ENCODE measurements at regions not wholly inside any gene's neighbourhood (a gene's known extent, or its start where the extent isn't known, plus 50 kb on each side); places are given as distances from the start of the nearest gene placed in this dataset.
"Not testable (repeated sequence)": the region's sequence is repeated elsewhere in the genome, so short reads cannot be mapped to it uniquely, and the experiment has no call there.

DNA sequence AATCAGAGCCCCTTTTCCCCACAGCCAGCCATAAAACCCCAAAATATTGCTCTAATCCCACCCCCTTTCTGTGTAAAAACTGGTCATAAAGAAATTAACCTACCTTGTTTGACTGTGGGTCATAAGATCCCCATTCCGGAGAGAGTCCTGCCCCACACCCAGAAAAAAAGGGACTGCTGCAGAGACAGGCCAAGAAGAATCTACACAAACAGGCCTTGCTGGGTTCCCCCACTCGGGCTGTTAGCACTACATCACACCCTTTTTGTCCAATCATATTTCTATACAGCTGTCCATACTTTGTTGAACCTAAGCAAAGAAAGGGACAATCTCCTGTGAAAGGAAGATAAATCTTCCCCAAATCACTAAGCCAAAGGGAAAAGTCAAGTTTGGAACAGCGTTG lies 84.4 kb upstream of the MFGE8 start:
- no peak overlapping the region for H3K27ac ChIP-seq
- no peaks in the 10 kb centered on the region for H3K27me3 ChIP-seq
- H3K4me3 ChIP-seq, result no peak overlapping the region
- H3K36me3 ChIP-seq, result no peaks in the 10 kb centered on the region
- H3K4me1 ChIP-seq, result peaks cover 0 to 10% of the 10 kb centered on the region in 2 donors
- no peak for DNase-seq (ENCODE audit: low spot score)
- TF ChIP-seq, protein P1, sequence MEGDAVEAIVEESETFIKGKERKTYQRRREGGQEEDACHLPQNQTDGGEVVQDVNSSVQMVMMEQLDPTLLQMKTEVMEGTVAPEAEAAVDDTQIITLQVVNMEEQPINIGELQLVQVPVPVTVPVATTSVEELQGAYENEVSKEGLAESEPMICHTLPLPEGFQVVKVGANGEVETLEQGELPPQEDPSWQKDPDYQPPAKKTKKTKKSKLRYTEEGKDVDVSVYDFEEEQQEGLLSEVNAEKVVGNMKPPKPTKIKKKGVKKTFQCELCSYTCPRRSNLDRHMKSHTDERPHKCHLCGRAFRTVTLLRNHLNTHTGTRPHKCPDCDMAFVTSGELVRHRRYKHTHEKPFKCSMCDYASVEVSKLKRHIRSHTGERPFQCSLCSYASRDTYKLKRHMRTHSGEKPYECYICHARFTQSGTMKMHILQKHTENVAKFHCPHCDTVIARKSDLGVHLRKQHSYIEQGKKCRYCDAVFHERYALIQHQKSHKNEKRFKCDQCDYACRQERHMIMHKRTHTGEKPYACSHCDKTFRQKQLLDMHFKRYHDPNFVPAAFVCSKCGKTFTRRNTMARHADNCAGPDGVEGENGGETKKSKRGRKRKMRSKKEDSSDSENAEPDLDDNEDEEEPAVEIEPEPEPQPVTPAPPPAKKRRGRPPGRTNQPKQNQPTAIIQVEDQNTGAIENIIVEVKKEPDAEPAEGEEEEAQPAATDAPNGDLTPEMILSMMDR (IDR thresholded peaks at IDR 0.05), result no peak
- H3K9me3 ChIP-seq, result no peaks in the 10 kb centered on the region

DNA sequence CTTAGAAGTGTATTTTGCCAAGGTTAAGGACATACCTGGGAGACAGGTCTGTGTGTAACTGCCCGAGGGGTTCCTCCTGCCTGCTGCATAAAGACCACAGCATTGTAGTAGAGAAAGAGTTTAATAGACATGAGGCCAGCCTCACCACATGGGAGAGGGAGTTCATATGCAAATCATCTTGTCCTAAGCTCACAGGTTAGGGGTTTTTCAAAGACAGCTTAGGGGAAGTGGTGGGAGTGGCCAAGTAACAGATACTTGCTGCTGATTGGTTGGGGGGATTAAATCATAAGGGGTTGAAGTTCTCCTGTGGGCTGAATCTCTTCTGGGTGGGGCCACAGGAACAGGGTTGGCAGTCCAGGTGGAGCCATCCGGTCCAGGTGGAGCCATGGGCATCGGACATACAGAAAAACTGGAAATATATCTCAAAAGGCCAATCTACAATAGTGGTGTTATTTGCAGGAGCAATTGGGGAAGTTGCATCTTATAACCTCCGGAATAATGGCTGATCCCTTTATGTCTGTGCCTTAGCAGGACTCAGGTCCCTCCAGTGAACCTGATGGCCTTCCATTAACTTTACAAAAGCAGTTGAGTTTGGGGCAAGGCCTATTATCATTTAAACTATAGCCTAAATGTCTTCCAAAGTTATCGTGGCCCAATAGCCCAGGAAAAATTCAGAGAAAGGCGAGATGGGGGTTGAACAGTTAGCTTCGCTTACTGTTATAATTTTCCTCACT lies 86.0 kb upstream of the MFGE8 start:
- Histone ChIP-seq H3K9me3 (no peaks in the 10 kb centered on the region), H3K36me3 (no peaks in the 10 kb centered on the region), H3K4me1 (peaks cover 0 to 19% of the 10 kb centered on the region in 2 donors), H3K4me3 (no peak overlapping the region), H3K27me3 (no peaks in the 10 kb centered on the region), H3K27ac (no peak overlapping the region)
- no peak for DNase-seq (ENCODE audit: low spot score)
- TF ChIP-seq, protein P1 (IDR thresholded peaks at IDR 0.05), result no peak

DNA sequence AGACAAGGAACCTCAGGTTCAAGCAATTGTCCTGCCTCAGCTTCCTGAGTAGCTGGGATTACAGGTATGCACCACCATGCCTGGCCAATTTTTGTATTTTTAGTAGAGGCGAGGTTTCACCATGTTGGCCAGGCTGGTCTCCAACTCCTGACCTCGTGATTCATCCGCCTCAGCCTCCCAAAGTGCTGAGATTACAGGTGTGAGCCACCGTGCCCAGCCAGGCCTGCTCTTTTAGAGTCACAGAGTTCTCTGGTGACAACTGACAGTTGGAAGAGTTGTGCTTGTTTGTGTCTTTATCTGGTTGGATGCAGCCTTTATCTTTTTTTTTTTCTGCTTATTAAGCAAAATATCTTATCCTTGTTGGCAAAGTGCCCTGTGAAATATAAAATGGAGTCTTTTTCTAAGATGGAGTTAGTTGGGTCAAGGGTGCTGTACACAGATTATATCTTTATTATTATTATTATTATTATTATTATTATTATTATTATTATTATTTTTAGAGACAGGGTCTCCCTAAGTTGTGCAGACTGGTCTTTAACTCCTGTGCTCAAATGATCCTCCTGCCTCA lies 86.5 kb upstream of the ABHD2 start:
- H3K36me3 ChIP-seq; H3K9me3 ChIP-seq; H3K4me3 ChIP-seq; H3K27me3 ChIP-seq; DNase-seq (ENCODE audit: low spot score): not testable (repeated sequence)
- peaks cover 0 to 19% of the 10 kb centered on the region in 2 donors for H3K4me1 ChIP-seq
- peak overlapping the region; percentile 72 to 74 for H3K27ac ChIP-seq

DNA sequence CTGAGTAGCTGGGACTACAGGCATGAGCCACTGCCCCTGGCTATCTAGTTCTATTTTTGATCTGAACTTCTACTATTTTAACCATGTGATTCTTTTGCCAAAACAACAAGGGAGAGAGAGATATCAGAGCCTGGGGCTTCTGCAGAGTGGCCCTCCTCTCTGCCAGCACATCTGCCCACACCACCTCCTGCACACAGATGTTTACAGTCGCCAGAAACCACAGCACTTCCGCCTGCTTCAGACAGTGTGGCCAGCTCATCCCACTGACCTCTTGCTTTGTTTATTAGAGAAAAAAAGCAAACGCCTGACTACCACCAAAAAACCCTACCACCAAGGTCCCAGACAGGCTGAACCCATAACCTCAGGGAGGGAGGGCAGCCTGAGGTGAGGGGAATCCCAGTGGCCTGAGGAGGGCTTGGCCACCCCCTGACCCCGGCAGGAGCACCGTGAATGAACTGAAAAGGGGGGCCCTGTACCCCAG lies 85.9 kb upstream of the ABHD2 start:
- no peaks in the 10 kb centered on the region for H3K27me3 ChIP-seq
- H3K4me3 ChIP-seq, result no peak overlapping the region
- H3K9me3 ChIP-seq, result no peaks in the 10 kb centered on the region
- peaks cover 0 to 19% of the 10 kb centered on the region in 2 donors for H3K4me1 ChIP-seq
- H3K27ac ChIP-seq, result peak overlapping the region; percentile 72 to 74
- DNase-seq (ENCODE audit: low spot score), result no peak
- TF ChIP-seq, protein P1 (IDR thresholded peaks at IDR 0.05), result no peak
- no peaks in the 10 kb centered on the region for H3K36me3 ChIP-seq

DNA sequence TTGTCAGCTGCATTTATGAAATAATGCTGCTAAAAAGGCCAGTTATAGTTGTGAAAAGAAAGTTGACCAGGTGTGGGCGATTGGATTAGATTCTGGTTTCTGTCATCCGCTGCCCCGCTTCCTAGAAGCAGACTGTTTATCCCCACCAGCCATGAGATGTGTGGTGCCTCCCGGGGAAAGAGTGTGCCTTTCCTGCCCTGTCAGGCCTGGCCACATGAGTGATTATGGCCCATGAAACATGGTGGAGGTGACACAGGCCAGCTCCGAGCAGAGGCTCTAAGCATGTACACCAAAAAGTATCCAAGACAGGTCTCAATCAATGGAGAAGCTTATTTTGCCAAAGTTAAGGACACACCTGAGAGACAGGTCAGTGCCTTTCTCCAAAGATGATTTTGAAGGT lies 85.4 kb upstream of the ABHD2 start:
- no peak for DNase-seq (ENCODE audit: low spot score)
- no peaks in the 10 kb centered on the region for H3K27me3 ChIP-seq
- TF ChIP-seq, protein P1 (IDR thresholded peaks at IDR 0.05), result no peak
- H3K4me3 ChIP-seq, result no peak overlapping the region
- H3K4me1 ChIP-seq, result peaks cover 0 to 19% of the 10 kb centered on the region in 2 donors
- no peaks in the 10 kb centered on the region for H3K36me3 ChIP-seq
- H3K27ac ChIP-seq, result peak overlapping the region; percentile 72 to 74
- H3K9me3 ChIP-seq, result no peaks in the 10 kb centered on the region

DNA sequence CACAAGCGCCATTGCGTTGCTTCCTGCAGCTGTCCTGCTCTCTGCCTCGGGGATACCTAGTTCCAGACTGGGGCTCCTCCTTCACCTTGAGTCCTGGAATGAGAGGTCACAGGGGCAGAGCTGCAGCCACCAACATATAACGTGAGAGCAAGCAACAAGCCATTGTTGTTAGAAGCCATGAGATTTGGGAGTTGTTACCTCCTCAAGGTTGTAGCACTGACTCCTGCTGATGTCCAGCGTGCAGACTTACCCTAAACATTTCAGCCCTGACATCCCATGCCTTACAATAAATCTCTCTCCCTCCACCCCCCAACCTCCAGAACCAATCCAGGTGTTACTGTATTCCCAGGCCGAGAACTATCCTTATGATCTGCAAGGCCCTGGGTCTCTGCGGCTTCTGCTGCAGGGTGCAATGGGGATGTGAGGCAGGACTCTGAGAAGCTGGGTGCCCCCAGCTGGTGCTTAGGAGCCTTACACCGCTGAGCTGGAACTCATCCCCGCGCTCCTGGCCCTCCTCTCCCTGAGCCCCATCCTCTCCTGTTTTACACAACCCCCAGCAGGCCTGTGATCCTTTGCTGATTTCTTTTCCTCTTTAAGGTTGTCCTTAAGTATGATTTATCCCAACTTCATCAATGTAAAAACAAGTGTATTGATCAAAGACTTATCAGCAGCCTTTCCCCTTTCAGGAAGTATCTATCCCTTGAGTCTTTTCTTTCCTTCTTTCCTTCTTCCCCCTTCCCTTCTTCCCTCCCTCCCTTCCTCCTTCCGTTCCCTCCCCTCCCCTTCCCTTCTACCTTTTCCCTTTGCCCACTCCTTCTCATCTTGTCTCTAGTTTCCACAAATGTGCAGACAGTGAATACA lies 84.2 kb upstream of the ABHD2 start:
- H3K9me3 ChIP-seq, result no peaks in the 10 kb centered on the region
- H3K4me3 ChIP-seq, result no peak overlapping the region
- H3K27ac ChIP-seq, result no peak overlapping the region
- DNase-seq (ENCODE audit: low spot score), result no peak
- TF ChIP-seq, protein P1 (IDR thresholded peaks at IDR 0.05), result peak; percentile 33 to 70
- peaks cover 0 to 19% of the 10 kb centered on the region in 2 donors for H3K4me1 ChIP-seq
- no peaks in the 10 kb centered on the region for H3K27me3 ChIP-seq
- no peaks in the 10 kb centered on the region for H3K36me3 ChIP-seq

All from right atrium auricular region (tissue), 2 donors.